Adrenal gland (tissue), 5 donors: ENCODE measurements at regions not wholly inside any gene's neighbourhood (a gene's known extent, or its start where the extent isn't known, plus 50 kb on each side); places are given as distances from the start of the nearest gene placed in this dataset.
"Not testable (repeated sequence)": the region's sequence is repeated elsewhere in the genome, so short reads cannot be mapped to it uniquely, and the experiment has no call there.

Experiments used
- CTCF ChIP-seq, 6 experiments: fragments of 450-650 bp in 4 of 6; fragments of 200-600 bp in 2 of 6; sonication (generic) in 1 of 6; IDR thresholded peaks; 1 replicate in 5 of 6; 2 replicates in 1 of 6; pipeline versions ENCODE4 v1.5.1 to v1.8.0; 2016 to 2021; ENCODE audit warnings: antibody characterized with exemption in 6 of 6, mild to moderate bottlenecking in 2 of 6, moderate library complexity in 1 of 6
- POLR2A ChIP-seq, 2 donors: fragments of 450-650 bp; IDR thresholded peaks; one replicate each; pipeline ENCODE4 v1.6.1; 2017; ENCODE audit warnings: antibody characterized with exemption in 2 of 2, mild to moderate bottlenecking in 2 of 2, moderate library complexity in 1 of 2
- donor health status: DM: no; HTN: no; CAD: no.

DNA sequence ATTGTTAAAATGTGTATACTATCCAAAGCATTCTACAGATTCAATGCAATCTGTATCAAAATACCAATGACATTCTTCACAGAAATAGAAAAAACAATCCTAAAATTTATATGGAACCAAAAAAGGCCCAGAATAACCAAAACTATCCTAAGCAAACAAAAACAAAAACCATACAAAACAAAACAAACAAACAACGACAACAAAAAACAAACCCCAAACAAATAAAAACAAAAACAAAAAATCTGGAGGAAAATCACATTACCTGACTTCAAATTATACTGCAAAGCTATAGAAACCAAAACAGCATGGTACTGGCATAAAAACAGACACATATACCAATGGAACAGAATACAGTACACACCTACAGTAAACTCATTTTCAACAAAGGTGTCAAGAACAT, 98.0 kb downstream of the TTC6 start:
- not testable (repeated sequence) for TF ChIP-seq CTCF, POLR2A (IDR thresholded peaks at IDR 0.05)
